HUDEP-2 (cell line): ENCODE measurements at regions not wholly inside any gene's neighbourhood (a gene's known extent, or its start where the extent isn't known, plus 50 kb on each side); places are given as distances from the start of the nearest gene placed in this dataset.
A peak's percentile ranks its signal among the peaks of the same experiment; 100 is the strongest.

Experiments used
- DNase-seq, 76 experiments: peaks; one replicate each; lab custom pipeline; 2025; ENCODE audit not compliant: unreplicated experiment in 76 of 76; lab: John Stamatoyannopoulos, UW

DNA sequence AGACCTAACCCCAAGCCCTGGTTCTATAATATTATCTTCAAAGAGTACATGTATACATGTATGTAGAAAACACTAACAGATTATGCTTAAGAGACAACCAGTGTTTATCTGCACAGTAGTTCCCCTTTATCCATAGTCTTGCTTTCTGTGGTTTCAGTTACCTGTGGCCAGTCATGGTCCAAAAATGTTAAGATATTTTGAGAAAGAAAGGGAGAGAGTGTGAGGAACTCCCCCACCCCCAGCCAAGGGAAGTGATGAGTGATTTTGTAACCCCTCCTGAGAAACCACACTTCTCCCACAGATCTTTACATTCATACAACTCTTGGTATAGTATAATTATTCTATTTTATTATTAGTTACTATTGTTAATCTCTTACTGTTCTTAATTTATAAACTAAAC lies 77.3 kb upstream of the CNTN1 start:
- DNase-seq, result no peak

DNA sequence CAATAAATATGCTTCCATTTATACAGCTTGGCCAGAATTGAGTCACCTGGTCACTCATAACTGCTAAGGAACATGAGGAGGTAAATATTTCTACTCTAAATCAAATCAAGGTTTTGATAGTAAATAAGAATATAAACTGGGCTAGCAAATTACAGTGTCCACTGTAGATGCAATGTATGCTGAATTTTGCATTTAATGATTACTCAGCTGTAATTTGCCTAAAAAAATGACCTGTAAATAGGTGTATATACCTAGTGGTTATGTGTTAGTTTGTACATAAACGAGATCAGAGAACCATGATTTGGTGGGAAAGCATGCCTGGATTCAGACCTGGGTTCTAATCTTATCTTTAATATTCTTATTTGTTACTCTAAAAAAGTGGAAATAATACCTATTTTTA lies 76.6 kb upstream of the CNTN1 start:
- no peak for DNase-seq

DNA sequence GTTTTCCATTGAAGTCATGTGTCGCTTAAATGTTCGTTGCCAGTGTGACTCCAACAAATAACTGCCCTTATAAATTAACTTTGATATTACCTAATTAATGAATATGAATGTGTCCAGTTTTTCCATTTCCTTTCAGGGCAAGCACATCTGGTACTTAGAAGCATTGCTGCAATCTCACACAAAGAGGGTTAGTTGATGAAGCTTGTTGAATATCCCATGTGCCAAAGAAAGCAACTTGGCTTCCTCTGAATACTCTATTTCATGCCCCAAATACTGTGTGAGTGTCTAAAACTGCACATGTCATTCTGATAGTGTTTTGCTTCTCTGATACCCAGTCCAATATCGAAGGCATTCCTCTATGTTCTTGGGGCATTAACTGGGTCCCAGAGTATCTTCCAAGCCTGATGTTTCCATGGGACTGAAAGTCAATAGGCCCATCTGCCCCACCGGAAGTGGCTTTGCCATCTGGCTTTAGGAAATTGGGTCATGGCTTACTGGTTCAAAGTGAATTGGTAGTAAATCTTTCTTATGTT lies 75.8 kb upstream of the CNTN1 start:
- no peak for DNase-seq

DNA sequence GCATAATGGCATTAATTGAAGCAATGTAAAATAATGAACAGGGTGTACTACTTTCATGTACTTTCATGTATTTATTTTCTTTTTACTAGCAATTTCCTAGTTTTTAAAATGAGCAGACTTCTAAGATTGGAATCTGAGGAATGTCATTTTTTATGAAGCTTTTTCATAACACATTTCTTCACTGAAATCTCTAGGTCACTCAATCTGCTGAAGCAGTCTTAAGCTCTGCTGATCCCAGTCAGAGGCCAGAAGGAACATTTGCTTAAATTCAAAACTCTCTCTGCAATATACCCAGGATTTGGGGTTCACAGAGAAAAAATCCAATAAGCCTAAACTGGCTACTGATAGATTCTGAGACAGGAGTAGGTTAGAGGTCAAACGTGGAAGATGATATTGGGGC lies 73.6 kb upstream of the CNTN1 start:
- no peak for DNase-seq

DNA sequence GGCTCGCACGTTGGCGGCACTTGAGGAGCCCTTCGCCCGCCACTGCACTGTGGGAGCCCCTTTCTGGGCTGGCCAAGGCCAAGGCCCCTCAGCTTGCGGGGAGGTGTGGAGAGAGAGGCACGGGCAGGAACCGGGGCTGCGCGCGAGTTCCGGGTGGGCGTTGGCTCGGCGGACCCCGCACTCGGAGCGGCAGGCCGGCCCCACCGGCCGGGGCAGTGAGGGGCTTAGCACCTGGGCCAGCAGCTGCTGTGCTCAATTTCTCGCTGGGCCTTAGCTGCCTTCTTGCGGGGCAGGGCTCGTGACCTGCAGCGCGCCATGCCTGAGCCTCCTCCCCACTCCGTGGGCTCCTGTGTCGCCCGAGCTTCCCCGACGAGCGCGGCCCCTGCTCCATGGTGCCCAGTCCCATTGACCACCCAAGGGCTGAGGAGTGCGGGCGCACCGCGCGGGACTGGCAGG lies 71.6 kb upstream of the CNTN1 start:
- DNase-seq, result no peak

DNA sequence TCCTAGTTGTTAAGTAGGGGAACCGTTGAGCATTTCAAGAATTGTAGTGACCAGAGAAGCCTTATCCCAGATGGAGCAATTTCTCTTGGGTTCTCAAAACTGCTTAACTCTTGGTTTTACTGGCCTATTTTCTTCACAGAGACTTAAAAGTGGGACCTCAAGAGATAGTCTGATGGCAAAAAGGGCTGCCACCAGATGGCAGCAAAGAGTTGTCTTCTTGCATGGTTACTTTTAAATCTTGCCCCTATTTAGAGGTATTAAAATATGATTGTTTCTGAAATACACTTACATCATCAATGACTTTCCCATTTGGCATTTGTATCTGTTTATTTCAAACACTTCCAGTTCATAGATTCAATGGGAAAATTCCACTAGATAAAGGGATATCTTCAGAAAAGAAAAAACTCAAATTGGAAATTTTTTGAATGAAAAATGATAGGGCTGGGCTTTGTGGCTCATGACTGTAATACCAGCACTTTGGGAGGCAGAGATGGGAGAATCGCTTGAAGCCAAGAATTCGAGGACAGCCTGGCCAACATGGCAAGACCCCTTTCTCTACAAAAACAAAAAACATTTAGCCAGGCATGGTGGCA lies 69.9 kb upstream of the CNTN1 start:
- DNase-seq, result peak in 24 of 76 experiments; percentile 0 to 41 (median 5)

DNA sequence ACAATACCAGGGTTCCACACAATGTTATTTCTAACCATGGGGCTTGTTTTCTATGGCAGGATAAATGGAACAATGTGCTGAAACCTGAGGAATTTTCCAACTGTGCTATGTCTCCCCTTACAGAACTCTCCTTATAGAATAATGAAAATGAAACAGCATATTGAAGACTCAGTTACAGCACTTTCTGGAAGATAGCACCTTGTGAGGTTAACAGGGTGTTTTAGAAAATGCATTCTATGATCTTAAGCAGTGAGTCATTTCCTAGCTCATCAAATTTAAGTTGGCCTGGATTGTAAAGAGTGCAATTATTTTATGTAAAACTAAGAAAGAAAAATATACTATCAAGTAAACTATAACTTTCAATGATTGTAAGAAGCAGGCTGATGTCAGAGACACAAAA lies 60.1 kb upstream of the CNTN1 start:
- DNase-seq, result no peak

DNA sequence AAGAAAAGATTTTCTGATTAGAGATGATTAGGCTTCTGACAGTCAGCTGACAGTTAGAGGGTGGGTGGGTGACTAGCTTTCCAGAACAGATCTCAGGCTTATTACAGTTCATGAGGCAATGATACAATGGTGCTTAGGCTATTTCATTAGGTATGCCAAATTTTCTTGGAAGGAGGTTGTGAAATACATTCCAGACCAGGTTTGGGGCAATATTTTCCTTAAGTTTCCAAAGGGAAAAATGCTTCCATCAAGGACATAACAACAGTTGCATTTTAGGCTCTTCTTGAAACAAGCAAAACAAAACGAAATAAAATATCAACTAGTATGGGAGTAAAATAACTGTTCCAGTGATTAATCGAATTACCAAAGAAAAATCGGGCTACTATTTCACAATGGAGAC lies 59.3 kb upstream of the CNTN1 start:
- no peak for DNase-seq

DNA sequence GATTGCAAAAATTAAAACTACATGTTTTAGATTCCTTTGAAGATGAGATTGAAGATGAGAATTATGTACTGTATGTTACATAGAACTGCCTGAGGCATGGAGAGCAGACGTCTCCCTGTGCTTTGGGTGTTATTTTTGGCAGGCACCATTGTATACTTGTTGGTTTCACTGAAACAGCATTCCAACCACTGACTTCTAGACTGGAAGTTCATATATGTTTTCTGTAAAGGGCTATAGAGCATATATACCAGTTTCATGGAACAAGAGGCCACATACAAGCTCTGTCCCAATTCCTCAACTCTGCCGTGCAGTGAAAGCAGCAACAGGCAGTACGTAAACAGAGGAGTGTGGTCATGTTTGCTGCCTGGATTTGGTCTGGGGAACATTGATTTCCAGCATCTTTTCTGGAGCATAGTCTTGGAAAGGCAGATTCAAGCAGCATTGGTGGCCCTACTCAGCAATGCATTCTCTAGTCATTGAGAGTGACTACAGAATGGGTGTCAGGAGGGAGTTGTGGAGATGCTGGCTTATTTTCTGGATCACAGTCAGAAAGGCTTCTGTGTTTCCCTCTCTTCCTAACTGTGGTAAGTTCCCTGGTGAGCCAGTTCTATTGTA lies 57.6 kb upstream of the CNTN1 start:
- no peak for DNase-seq

DNA sequence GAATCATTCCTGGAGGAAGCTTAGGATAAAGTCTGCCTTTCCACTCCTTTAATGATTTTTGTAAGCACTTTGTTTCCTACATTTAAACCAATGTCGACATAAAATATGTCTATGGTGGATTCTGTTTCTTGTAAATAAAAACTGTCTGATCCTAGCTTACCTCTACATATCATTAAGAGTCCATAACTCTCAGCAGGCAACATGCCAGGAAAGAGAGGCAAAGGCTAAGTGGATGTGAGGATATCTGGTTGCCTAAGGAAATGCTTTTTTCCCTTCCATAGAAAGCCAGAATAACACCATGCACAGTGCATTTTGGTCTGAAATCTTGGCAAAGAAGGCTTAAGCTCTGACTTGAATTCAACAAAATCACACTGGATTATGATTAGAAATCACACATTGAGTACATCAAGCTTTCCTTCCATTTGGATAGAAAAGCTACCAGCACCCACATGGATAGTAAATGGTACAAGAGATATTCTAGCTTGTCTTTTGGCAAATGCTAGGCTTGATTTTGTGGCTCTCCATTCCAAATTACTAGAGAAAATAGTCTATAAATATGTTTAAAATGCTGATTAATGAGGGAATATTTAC lies 57.0 kb upstream of the CNTN1 start:
- DNase-seq, result no peak
